ENCODE measurements at regions not wholly inside any gene's neighbourhood (a gene's known extent, or its start where the extent isn't known, plus 50 kb on each side); places are given as distances from the start of the nearest gene placed in this dataset.
"Not testable (repeated sequence)": the region's sequence is repeated elsewhere in the genome, so short reads cannot be mapped to it uniquely, and the experiment has no call there.

DNA sequence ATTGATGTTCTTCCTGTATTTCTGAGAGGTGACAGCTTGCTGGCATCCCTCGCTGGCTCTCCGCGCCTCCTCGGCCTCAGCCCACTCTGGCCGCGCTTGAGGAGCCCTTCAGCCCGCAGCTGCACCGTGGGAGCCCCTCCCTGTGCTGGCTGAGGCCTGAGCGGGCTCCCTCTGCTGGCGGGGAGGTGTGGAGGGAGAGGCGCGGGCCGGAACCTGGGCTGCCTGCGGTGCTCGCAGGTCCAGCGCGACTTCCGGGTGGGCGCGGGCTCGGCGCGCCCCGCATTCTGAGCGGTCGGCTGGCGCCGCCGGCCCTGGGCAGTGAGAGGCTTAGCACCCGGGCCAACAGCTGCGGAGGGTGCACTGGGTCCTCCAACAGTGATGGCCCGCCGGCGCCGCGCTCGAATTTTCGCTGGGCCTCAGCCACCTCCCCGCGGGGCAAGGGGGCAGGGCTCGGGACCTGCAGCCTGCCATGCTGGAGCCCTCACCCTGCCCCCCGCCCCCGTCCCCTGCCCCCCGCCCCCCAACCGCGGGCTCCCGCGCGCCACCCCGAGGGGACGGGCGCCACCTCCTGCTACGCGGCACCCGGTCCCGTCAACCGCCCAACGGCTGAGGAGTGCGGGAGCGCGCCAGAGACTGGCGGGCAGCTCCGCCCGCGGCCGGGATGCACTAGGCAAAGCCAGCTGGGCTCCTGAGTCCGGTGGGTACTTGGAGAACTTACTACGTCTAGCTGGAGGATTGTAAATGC lies 1353.4 kb upstream of the CDH18 start:
- not testable (repeated sequence) for DNase-seq (ENCODE audit: low spot score)

GRCh38 chr5:21340233-21340632 lies 1352.2 kb upstream of the CDH18 start:
- not testable (repeated sequence) for DNase-seq (ENCODE audit: low spot score)

GRCh38 chr5:21336478-21336877 lies 1348.5 kb upstream of the CDH18 start:
- DNase-seq (ENCODE audit: low spot score), result not testable (repeated sequence)

DNA sequence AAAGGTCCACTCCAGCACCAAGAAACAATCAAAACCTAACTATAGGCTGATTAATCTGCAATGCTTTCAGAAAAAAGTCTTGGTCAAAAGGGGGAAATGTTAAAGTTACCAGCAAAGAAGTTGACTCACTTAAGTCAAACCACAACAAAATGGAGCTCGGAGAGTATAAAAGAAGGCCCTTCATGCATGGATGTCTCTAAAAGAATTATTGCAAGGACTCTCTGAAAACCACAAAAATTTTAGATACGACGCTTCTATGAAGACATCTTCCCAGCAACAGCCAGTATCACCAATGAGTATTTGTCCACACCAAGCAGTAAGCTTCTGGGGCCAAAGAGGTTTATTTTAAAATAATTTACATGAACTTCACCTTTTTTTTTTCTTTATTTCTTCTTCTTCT lies 1327.4 kb upstream of the CDH18 start:
- DNase-seq (ENCODE audit: low spot score), result not testable (repeated sequence)

GRCh38 chr5:21301205-21301604 lies 1313.2 kb upstream of the CDH18 start:
- DNase-seq (ENCODE audit: low spot score), result not testable (repeated sequence)

DNA sequence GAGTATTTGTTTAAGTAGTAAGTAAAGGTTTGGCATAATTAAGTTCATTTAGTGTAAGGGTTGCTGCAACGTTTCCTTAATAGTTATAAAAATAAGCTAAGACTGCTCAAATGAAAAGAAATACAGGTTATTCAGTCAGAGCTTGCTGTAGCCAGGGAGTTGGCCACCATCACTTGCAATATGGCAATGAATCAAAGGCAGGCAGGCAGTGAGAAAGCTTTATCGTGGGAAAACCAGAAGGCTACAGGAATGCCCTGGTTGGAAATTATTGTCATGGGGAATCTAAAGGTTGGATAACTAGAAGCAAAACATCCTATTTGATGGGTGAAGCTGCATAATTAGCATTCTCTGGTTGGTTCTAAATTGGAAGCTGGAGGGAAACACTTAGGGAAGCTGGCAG lies 1286.4 kb upstream of the CDH18 start:
- not testable (repeated sequence) for DNase-seq (ENCODE audit: low spot score)

DNA sequence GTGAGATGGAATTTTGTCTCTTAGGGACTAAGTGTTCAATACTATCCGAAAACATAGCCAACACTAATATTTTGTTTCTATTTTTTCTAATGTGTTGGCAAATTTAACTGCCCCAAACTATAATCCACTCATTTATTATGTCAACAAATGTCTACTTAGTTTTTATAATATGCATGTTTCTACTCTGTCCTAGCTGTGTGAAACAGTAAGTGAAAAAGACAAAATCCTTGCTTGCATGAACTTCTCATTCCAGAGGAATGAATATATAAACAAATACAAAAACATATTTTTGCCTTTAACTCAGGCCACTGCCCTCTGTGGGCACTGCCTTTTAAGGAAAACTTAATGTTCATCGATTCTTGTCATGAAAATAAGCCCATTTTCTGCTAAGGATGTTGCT lies 1275.4 kb upstream of the CDH18 start:
- no peak for DNase-seq (ENCODE audit: low spot score)

DNA sequence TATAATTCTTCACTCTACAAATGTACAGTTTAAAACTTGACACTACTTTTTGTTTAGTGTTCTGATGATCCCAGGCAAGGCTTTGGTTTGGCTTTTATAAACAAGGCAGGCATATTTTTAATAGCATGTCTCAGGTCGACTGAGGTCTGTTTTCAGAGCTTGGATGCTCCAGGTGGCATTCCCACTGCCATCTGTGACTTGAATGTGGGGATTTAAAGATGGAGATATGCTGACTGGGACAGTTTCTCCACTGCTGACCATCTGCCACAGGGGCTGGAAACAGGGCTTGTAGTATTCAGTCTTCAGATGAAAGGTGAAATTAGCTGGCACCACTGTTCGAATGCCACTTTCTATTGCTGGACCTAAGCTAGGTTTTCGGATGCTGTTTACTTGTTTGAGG lies 1266.2 kb upstream of the CDH18 start:
- no peak for DNase-seq (ENCODE audit: low spot score)

- DNase-seq (ENCODE audit: low spot score), result no peak
These were observed 1257.0 kb upstream of the CDH18 start for GRCh38 chr5:21244982-21245381.

- no peak for DNase-seq (ENCODE audit: low spot score)
These were observed 1250.8 kb upstream of the CDH18 start for GRCh38 chr5:21238786-21239185.

DNA sequence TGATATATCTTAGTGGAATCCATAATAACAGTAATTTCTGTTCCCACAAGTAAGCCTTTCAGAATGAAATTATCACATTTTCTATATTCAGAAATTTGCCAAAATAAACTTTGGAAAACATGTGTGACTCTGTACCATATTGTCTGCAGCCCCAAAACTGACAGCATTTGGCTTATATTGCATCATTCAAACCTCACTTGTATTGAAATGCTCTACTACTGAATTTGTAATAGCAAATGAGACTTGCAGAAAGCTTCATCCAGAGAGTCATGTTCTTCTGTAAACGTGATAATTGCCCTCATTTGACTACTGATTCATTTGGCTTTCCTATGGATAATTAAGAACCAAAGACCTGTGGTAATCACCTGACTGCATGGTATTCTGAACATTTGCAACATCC lies 1249.5 kb upstream of the CDH18 start:
- DNase-seq (ENCODE audit: low spot score), result no peak

- DNase-seq (ENCODE audit: low spot score), result no peak
These were observed 1249.0 kb upstream of the CDH18 start for GRCh38 chr5:21236971-21237427.

DNA sequence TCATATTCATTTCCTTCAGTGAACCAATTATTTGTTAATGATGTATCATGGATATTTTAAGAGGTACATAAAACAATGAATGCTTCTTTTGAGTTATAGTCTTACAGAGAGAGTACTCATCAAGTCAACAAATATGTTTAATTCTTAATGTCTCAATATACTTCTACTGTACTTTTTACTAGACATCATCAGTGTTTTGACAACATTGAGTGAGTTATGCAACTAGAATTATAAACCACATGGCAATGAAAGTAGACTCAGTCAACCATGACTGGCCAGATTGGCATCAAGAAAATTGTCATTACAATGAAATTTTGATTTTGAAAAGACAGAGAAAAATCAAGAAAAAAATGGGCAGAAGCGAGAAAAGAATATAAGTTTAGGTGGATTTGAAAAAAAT lies 1248.1 kb upstream of the CDH18 start:
- DNase-seq (ENCODE audit: low spot score), result no peak

- peak; percentile 30 for DNase-seq (ENCODE audit: low spot score)
These were observed 1237.4 kb upstream of the CDH18 start for GRCh38 chr5:21225223-21226064.

DNA sequence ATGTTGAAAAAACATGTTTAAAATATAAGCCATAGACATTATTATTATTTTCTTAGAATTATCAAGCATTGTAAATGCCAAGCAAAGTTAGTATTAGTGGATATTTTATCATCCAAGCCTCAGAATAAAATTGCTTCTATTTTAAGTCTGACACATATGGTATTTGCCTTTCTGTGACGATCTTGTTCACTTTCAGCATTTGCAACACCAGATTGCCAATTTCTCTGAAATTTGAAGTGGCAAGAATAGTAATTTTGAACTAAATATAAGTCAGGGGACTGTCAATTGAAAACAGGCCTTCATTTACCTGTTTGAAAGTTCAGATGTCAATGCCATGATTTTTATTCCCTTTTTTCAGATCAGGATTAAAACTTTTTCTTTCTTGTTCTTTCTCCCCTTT lies 1233.6 kb upstream of the CDH18 start:
- DNase-seq (ENCODE audit: low spot score), result no peak

- DNase-seq (ENCODE audit: low spot score), result no peak
These were observed 1232.0 kb upstream of the CDH18 start for GRCh38 chr5:21219966-21220365.

- DNase-seq (ENCODE audit: low spot score), result no peak
These were observed 1231.3 kb upstream of the CDH18 start for GRCh38 chr5:21219251-21219650.

DNA sequence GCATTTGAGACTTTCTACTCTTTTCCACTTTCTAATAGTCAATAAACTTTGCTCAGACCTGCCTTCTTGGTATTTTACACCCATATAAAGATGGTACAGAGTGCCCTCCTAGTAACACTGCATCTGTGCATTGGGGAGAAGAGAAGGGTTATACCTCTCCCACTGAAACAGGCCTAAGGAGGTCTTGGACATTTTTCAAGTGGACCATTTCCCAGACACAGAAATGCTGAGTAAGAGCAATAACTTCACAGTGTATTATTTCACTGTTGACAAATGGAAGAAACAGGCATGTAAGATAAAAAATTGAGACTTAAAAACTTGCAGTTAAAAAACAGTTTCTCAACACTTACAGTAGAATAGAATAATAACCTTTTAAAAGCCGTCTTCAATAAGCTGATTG lies 1224.0 kb upstream of the CDH18 start:
- DNase-seq (ENCODE audit: low spot score), result no peak

- no peak for DNase-seq (ENCODE audit: low spot score)
These were observed 1221.4 kb upstream of the CDH18 start for GRCh38 chr5:21209409-21209808.

DNA sequence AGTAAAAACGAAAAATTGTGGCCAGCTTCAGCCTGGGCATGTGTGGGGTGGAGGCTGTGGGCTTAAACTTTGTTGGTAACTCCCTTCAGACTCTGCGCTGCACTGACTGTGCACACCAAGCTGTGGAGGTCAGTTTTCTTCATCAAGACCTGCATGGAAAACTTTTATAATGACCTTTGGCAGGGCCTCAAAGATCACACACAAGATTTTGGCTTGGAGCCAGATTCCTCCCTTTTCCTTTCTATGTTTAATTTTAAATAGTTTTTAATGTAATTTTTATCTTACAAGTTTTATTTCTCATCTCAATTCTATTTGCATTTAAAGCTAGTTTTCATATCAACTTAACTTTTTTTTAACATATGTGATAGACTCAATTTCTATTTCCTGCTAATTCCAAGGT lies 1211.1 kb upstream of the CDH18 start:
- peak; percentile 10 for DNase-seq (ENCODE audit: low spot score)

DNA sequence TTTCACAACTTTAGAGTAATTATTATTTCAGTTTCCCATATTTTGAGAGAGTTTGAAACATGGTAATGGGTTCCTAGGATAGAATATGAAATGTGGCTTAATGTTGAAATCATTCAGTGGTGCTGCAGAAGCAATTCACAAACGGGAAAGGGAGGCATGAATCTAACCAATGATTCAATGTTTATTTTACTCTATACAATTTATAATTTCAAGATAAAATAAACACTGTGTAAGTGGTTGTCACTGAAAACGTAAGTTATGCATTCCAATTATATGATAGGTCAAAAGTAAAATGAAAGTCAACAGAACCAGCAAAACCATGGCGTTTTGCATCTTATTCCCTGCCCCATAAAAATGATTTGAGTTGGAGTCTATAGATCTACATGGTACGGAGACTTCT lies 1207.1 kb upstream of the CDH18 start:
- no peak for DNase-seq (ENCODE audit: low spot score)

DNA sequence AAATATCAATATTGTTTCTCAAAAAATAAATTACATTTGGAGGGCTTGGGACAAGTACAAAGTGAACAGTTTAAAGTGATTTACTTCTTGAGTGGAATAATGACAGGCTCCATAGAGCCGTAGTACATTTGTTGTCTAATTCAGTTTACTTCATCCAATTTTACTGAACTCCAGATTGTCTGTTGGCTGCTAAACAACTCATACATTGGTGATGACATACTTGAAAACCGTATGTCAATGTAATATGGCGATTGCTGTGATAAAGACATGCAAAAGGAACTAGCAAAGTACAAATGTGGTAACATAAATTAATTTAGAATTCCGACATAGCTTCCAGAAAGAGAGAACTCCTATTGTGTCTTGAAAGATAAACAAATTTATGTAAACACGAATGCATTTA lies 1197.5 kb upstream of the CDH18 start:
- no peak for DNase-seq (ENCODE audit: low spot score)

DNA sequence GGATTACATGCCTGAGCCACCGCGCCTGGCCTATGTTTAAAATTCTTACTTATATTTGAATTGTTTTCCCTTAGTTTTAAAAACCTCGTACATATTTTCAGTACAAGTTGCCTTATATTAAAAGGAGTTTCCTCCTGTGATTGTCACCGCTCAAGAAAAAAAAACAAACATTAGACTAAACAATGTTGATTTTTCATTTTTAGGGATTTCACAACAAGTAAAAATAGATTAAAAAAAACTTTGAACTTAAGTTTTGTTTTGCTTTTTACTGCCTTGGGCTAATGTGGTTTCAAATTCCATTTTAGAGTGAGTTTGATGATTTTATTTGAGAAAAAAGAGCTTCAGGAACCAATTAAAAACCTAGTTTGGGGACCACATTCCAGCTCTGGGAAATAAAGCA lies 1196.6 kb upstream of the CDH18 start:
- no peak for DNase-seq (ENCODE audit: low spot score)
